ENCODE measurements at regions not wholly inside any gene's neighbourhood (a gene's known extent, or its start where the extent isn't known, plus 50 kb on each side); places are given as distances from the start of the nearest gene placed in this dataset.

DNA sequence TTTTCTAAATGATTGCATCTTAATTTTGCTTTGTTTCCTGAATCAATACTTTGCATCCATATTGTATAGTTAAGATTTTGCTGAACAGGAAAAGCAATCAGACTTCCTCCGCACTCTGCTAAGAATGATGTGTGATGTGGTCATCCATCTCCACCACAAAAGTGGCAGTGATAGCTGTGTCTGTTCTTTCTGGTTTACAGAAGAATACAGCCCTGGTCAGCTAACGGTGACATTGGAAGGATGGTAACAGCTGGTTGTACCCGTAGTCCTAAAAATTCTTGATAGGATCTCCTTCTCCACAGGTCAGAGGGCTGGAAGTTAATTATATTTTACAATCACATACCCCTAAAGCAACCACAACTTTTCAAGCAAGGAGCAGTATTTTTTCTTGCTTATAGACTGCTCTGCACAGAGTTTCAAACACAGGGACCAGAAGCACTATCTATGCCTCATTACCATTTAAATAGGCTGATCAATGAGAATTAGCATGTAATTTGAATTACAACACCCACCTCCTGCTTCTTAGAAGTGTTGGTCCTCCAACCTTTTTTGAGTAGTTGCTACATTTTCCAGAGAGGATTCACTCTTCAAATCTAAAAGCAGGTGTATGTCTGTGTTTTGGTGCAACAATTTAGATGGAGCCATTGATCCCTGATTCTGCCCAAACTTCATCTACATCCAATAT, 1191.9 kb upstream of the NUDT12 start:
- H3K9ac ChIP-seq (ENCODE audit: insufficient read length), result no peak overlapping the region
- no peaks in the 10 kb centered on the region for H3K9me3 ChIP-seq (ENCODE audit: low read depth, low read length)
- H3K27ac ChIP-seq, result no peak overlapping the region
- H3K4me3 ChIP-seq, result no peak overlapping the region
- H3K36me3 ChIP-seq (ENCODE audit: insufficient read depth, low read length), result no peaks in the 10 kb centered on the region
- no peak for DNase-seq (ENCODE audit: low read depth, low spot score)
- no peak for TF ChIP-seq EZH2 (IDR thresholded peaks at IDR 0.05)
- TF ChIP-seq POLR2AphosphoS5 (IDR thresholded peaks at IDR 0.05; ENCODE audit: borderline replicate concordance, low read depth, low read length), result no peak
- no peak for TF ChIP-seq FOXP2 (optimal IDR thresholded peaks at IDR 0.05; ENCODE audit: control extremely low read depth, extremely low read length, insufficient read depth)

GRCh38 chr5:104751969-104752368, 1189.4 kb upstream of the NUDT12 start:
- no peak for DNase-seq (ENCODE audit: low read depth, low spot score)
- H3K36me3 ChIP-seq (ENCODE audit: insufficient read depth, low read length), result no peaks in the 10 kb centered on the region
- no peak overlapping the region for H3K27ac ChIP-seq
- no peak overlapping the region for H3K4me3 ChIP-seq
- H3K9ac ChIP-seq (ENCODE audit: insufficient read length), result no peak overlapping the region
- no peaks in the 10 kb centered on the region for H3K9me3 ChIP-seq (ENCODE audit: low read depth, low read length)
- TF ChIP-seq FOXP2 (optimal IDR thresholded peaks at IDR 0.05; ENCODE audit: control extremely low read depth, extremely low read length, insufficient read depth), result no peak
- TF ChIP-seq EZH2 (IDR thresholded peaks at IDR 0.05), result no peak
- no peak for TF ChIP-seq POLR2AphosphoS5 (IDR thresholded peaks at IDR 0.05; ENCODE audit: borderline replicate concordance, low read depth, low read length)

- Histone ChIP-seq H3K9ac (ENCODE audit: insufficient read length) (no peak overlapping the region), H3K27ac (no peak overlapping the region), H3K36me3 (ENCODE audit: insufficient read depth, low read length) (no peaks in the 10 kb centered on the region), H3K9me3 (ENCODE audit: low read depth, low read length) (no peaks in the 10 kb centered on the region; the same call in 1 of the 2 replicates), H3K4me3 (no peak overlapping the region)
- DNase-seq (ENCODE audit: low read depth, low spot score), result no peak
- no peak for TF ChIP-seq FOXP2 (optimal IDR thresholded peaks at IDR 0.05; ENCODE audit: control extremely low read depth, extremely low read length, insufficient read depth)
Measured at GRCh38 chr5:104739905-104740304, 1177.3 kb upstream of the NUDT12 start.

DNA sequence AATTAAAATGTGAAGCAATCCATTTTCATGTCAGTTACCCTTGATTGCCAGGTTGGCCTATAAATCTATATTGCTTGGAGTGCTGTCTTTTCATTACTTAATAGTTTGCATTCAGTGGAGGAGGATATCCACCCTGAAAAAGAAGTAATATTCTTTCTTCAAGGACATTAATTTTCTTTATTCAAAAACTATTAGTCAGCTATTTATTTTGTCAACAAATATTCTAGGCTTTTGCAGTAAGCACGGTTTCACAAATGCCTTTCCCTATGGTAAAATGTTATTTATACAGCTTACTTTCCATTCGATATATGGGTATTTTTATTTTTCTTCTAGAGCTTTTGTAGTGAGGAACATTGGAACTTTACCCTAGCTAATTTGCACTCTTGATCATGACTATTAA, 1176.9 kb upstream of the NUDT12 start:
- TF ChIP-seq FOXP2 (optimal IDR thresholded peaks at IDR 0.05; ENCODE audit: control extremely low read depth, extremely low read length, insufficient read depth), result no peak
- TF ChIP-seq EZH2 (IDR thresholded peaks at IDR 0.05), result no peak
- TF ChIP-seq POLR2AphosphoS5 (IDR thresholded peaks at IDR 0.05; ENCODE audit: borderline replicate concordance, low read depth, low read length), result no peak
- Histone ChIP-seq H3K36me3 (ENCODE audit: insufficient read depth, low read length) (no peaks in the 10 kb centered on the region), H3K9me3 (ENCODE audit: low read depth, low read length) (no peaks in the 10 kb centered on the region; the same call in 1 of the 2 replicates), H3K27ac (no peak overlapping the region), H3K4me3 (no peak overlapping the region), H3K9ac (ENCODE audit: insufficient read length) (no peak overlapping the region)
- DNase-seq (ENCODE audit: low read depth, low spot score), result no peak

DNA sequence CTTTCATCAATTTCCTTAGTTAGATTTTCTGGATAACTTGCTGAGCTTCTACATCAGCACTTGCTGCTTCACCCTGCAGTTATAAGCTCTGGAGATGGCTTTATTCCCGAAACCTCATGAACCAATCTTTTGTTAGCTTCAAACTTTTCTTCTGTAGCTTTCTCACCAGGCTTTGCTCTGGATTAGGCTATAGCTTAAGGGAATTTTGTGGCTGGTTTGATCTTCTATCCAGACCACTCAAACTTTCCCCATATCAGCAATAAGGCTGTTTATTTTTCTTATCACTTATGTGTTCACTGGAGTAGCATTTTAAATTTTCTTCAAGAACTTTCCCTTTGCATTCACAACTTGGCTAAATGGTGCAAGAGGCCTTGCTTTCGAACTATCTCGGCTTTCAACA, 1173.5 kb upstream of the NUDT12 start:
- H3K9me3 ChIP-seq (ENCODE audit: low read depth, low read length), result no peaks in the 10 kb centered on the region; the same call in 1 of the 2 replicates
- no peak overlapping the region for H3K27ac ChIP-seq
- DNase-seq (ENCODE audit: low read depth, low spot score), result no peak
- TF ChIP-seq FOXP2 (optimal IDR thresholded peaks at IDR 0.05; ENCODE audit: control extremely low read depth, extremely low read length, insufficient read depth) (no peak), EZH2 (IDR thresholded peaks at IDR 0.05) (no peak), POLR2AphosphoS5 (IDR thresholded peaks at IDR 0.05; ENCODE audit: borderline replicate concordance, low read depth, low read length) (no peak)
- no peak overlapping the region for H3K4me3 ChIP-seq
- no peaks in the 10 kb centered on the region for H3K36me3 ChIP-seq (ENCODE audit: insufficient read depth, low read length)
- no peak overlapping the region for H3K9ac ChIP-seq (ENCODE audit: insufficient read length)

DNA sequence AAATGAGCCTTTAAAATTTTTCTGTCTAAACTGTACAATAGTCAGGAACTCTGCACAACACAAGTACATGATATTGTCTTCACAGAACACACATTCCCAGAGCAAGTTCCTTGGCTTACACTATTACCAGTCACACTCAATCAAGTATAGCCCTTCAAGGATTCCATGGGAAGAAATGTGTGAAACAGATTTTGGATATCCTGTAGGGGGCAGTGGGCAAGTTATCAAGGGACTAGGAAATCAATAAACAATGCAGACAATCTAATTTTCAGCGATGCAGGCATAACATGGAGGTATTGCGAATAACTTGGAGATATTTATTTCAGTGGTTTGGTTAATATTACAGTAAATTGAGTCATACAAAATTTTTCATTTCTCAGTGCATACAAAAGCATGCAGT, 1171.5 kb upstream of the NUDT12 start:
- H3K36me3 ChIP-seq (ENCODE audit: insufficient read depth, low read length), result no peaks in the 10 kb centered on the region

DNA sequence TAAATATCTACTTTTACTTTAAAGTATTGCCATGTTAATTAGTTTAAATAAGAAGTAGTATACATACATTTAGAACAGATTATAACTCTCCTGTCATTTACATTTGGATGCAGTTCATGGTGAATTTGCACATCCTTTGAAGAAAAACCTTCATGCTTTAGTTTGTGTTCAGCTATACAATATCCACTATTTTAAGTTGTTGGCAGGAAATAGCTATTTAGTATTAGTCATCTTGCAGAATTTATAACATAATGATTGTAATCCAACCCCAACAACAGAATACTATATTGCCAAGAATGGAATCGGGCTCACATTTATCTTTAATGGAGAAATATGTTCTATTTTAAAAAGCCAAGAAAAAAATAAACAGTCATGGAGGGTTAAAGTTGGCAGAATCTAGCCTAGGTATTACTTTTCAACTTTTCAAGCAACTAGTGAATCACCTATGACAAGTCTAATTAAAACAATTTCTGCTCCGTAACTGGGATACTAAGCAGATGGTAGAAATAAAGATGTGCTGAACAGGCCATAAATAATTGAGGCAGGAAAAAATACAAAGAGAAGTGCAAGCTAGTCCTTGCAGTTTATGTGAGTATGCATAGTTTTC, 1170.6 kb upstream of the NUDT12 start:
- no peak overlapping the region for H3K4me3 ChIP-seq
- TF ChIP-seq FOXP2 (optimal IDR thresholded peaks at IDR 0.05; ENCODE audit: control extremely low read depth, extremely low read length, insufficient read depth) (no peak), EZH2 (IDR thresholded peaks at IDR 0.05) (no peak), POLR2AphosphoS5 (IDR thresholded peaks at IDR 0.05; ENCODE audit: borderline replicate concordance, low read depth, low read length) (no peak)
- no peak overlapping the region for H3K27ac ChIP-seq
- no peaks in the 10 kb centered on the region for H3K9me3 ChIP-seq (ENCODE audit: low read depth, low read length)
- no peaks in the 10 kb centered on the region for H3K36me3 ChIP-seq (ENCODE audit: insufficient read depth, low read length)
- H3K9ac ChIP-seq (ENCODE audit: insufficient read length), result no peak overlapping the region
- DNase-seq (ENCODE audit: low read depth, low spot score), result no peak

More for the DNA sequence above, 1171.5 kb upstream of the NUDT12 start:
- Histone ChIP-seq H3K9me3 (ENCODE audit: low read depth, low read length) (no peaks in the 10 kb centered on the region; the same call in 1 of the 2 replicates), H3K27ac (no peak overlapping the region), H3K4me3 (no peak overlapping the region), H3K9ac (ENCODE audit: insufficient read length) (no peak overlapping the region)
- no peak for TF ChIP-seq FOXP2 (optimal IDR thresholded peaks at IDR 0.05; ENCODE audit: control extremely low read depth, extremely low read length, insufficient read depth)
- TF ChIP-seq EZH2 (IDR thresholded peaks at IDR 0.05), result no peak
- no peak for TF ChIP-seq POLR2AphosphoS5 (IDR thresholded peaks at IDR 0.05; ENCODE audit: borderline replicate concordance, low read depth, low read length)
- no peak for DNase-seq (ENCODE audit: low read depth, low spot score)

- Histone ChIP-seq H3K36me3 (ENCODE audit: insufficient read depth, low read length) (no peaks in the 10 kb centered on the region), H3K4me3 (no peak overlapping the region), H3K9me3 (ENCODE audit: low read depth, low read length) (no peaks in the 10 kb centered on the region), H3K27ac (no peak overlapping the region), H3K9ac (ENCODE audit: insufficient read length) (no peak overlapping the region)
- DNase-seq (ENCODE audit: low read depth, low spot score), result no peak
- TF ChIP-seq POLR2AphosphoS5 (IDR thresholded peaks at IDR 0.05; ENCODE audit: borderline replicate concordance, low read depth, low read length) (no peak), EZH2 (IDR thresholded peaks at IDR 0.05) (no peak), FOXP2 (optimal IDR thresholded peaks at IDR 0.05; ENCODE audit: control extremely low read depth, extremely low read length, insufficient read depth) (no peak)
Measured at GRCh38 chr5:104731331-104731730, 1168.7 kb upstream of the NUDT12 start.

All from SK-N-MC (cell line).